ENCODE measurements at regions not wholly inside any gene's neighbourhood (a gene's known extent, or its start where the extent isn't known, plus 50 kb on each side); places are given as distances from the start of the nearest gene placed in this dataset.

GRCh38 chr1:239212811-239213220 is 173.6 kb upstream of the CHRM3 start:
- BruUV-seq (replicated peaks): no TSS peak
- Histone ChIP-seq H3K36me3 (ENCODE audit: control insufficient read depth in 2 of 2, extremely low read depth in 1 of 2, insufficient read depth in 2 of 2, low read length in 2 of 2) (no peaks in the 10 kb centered on the region), H2AFZ (ENCODE audit: low read depth, low read length) (no peak overlapping the region), H4K20me1 (replicated peaks; ENCODE audit: control insufficient read depth, extremely low read depth, insufficient read depth, low read length) (no peaks in the 10 kb centered on the region), H3K27ac (ENCODE audit: insufficient read depth, low read depth, low read length) (no peak overlapping the region), H3K79me2 (ENCODE audit: control insufficient read depth, insufficient read depth, low read length) (no peaks in the 10 kb centered on the region), H3K4me3 (replicated peaks in 1 of 3; ENCODE audit: insufficient read depth in 1 of 3, low read depth in 1 of 3, low read length in 3 of 3) (no peak overlapping the region), H3K9ac (replicated peaks; ENCODE audit: extremely low read depth, insufficient read depth, low read length) (no peak overlapping the region), H3K4me1 (ENCODE audit: control insufficient read depth, extremely low read depth, insufficient read depth, low read length) (no peaks in the 10 kb centered on the region), H3K4me2 (ENCODE audit: insufficient read depth, low read length) (no peak overlapping the region), H3K9me3 (replicated peaks; ENCODE audit: control insufficient read depth, insufficient read depth, low read length) (no peaks in the 10 kb centered on the region), H3K9me1 (replicated peaks; ENCODE audit: control insufficient read depth, extremely low read depth, insufficient read depth, low read length) (no peaks in the 10 kb centered on the region), H3K27me3 (ENCODE audit: control insufficient read depth in 2 of 2, insufficient read depth in 2 of 2, low read length in 2 of 2) (no peaks in the 10 kb centered on the region)
- no peak for FAIRE-seq
- TF ChIP-seq CTCF (IDR thresholded peaks at IDR 0.05; ENCODE audit: extremely low read depth in 1 of 2, insufficient read depth in 1 of 2, low read depth in 1 of 2, low read length in 2 of 2): no peak
- TF ChIP-seq MYC (IDR thresholded peaks at IDR 0.05; ENCODE audit: low read depth, low read length): no peak
- no peak for TF ChIP-seq JUN (IDR thresholded peaks at IDR 0.05; ENCODE audit: borderline replicate concordance, insufficient read depth, insufficient read length, low read depth)
- no peak for TF ChIP-seq MAX (IDR thresholded peaks at IDR 0.05; ENCODE audit: insufficient read depth, insufficient read length)
- TF ChIP-seq FOS (IDR thresholded peaks at IDR 0.05; ENCODE audit: borderline replicate concordance, insufficient read depth, low read length): no peak
- TF ChIP-seq POLR2AphosphoS5 (IDR thresholded peaks at IDR 0.05; ENCODE audit: insufficient read depth, low read depth, low read length): no peak
- POLR2A ChIA-PET: no interaction called here
- DNase-seq (ENCODE audit: low read depth, low spot score): no peak
- CTCF ChIA-PET: no interaction called here
- dilution Hi-C loops (cut with MboI; ENCODE audit: extremely low pct_ligation_motif_present, low sequenced_read_pairs) (no loop called here), intact Hi-C loops (cut with micrococcal nuclease) (no loop called here)

- H3K79me2 ChIP-seq (ENCODE audit: control insufficient read depth, insufficient read depth, low read length): no peaks in the 10 kb centered on the region
- no peaks in the 10 kb centered on the region for H3K4me1 ChIP-seq (ENCODE audit: control insufficient read depth, extremely low read depth, insufficient read depth, low read length)
- ChIA-PET POLR2A (no interaction called here), CTCF (no interaction called here)
- no peak overlapping the region for H3K4me2 ChIP-seq (ENCODE audit: insufficient read depth, low read length)
- H3K27me3 ChIP-seq (ENCODE audit: control insufficient read depth in 2 of 2, insufficient read depth in 2 of 2, low read length in 2 of 2): no peaks in the 10 kb centered on the region
- FAIRE-seq (no peak), DNase-seq (ENCODE audit: low read depth, low spot score) (no peak)
- H3K9me3 ChIP-seq (replicated peaks; ENCODE audit: control insufficient read depth, insufficient read depth, low read length): no peaks in the 10 kb centered on the region
- H4K20me1 ChIP-seq (replicated peaks; ENCODE audit: control insufficient read depth, extremely low read depth, insufficient read depth, low read length): no peaks in the 10 kb centered on the region
- dilution Hi-C loops (cut with MboI; ENCODE audit: extremely low pct_ligation_motif_present, low sequenced_read_pairs) (no loop called here), intact Hi-C loops (cut with micrococcal nuclease) (no loop called here)
- no peak for TF ChIP-seq FOS (IDR thresholded peaks at IDR 0.05; ENCODE audit: borderline replicate concordance, insufficient read depth, low read length)
- no peaks in the 10 kb centered on the region for H3K9me1 ChIP-seq (replicated peaks; ENCODE audit: control insufficient read depth, extremely low read depth, insufficient read depth, low read length)
- no peak overlapping the region for H3K4me3 ChIP-seq (replicated peaks in 1 of 3; ENCODE audit: insufficient read depth in 1 of 3, low read depth in 1 of 3, low read length in 3 of 3)
- BruUV-seq (replicated peaks): no TSS peak
- H3K36me3 ChIP-seq (ENCODE audit: control insufficient read depth in 2 of 2, extremely low read depth in 1 of 2, insufficient read depth in 2 of 2, low read length in 2 of 2): no peaks in the 10 kb centered on the region
- H3K27ac ChIP-seq (ENCODE audit: insufficient read depth, low read depth, low read length): no peak overlapping the region
- H2AFZ ChIP-seq (ENCODE audit: low read depth, low read length): no peak overlapping the region
- H3K9ac ChIP-seq (replicated peaks; ENCODE audit: extremely low read depth, insufficient read depth, low read length): no peak overlapping the region
Observed at GRCh38 chr1:239209591-239209990, 176.8 kb upstream of the CHRM3 start.

All from endothelial cell of umbilical vein (primary cell).